CD14-positive monocyte (primary cell): ENCODE measurements at regions not wholly inside any gene's neighbourhood (a gene's known extent, or its start where the extent isn't known, plus 50 kb on each side); places are given as distances from the start of the nearest gene placed in this dataset.

ENCODE experiments used
- DNase-seq, 3 donors: peaks; one replicate each; pipeline ENCODE4 v3.0.0-alpha.2; 2011 to 2022
- H2AFZ ChIP-seq: 2 replicates; pipeline ENCODE4 v1.6.0; 2012; ENCODE audit warnings: mild to moderate bottlenecking, low read depth, low read length, inconsistent platforms; ENCODE audit not compliant: insufficient read depth, poor library complexity, severe bottlenecking
- H3K27ac ChIP-seq, 2 donors: 1 replicate in 1 of 2; 2 replicates in 1 of 2; pipeline ENCODE4 v1.5.1; 2012 to 2013; ENCODE audit warnings: low read length in 2 of 2, control low read depth in 1 of 2, inconsistent platforms in 1 of 2, low read depth in 1 of 2, mild to moderate bottlenecking in 1 of 2
- H3K27me3 ChIP-seq, 2 donors: one replicate each; pipeline versions ENCODE4 v1.6.0 to v1.6.1; 2011 to 2013; ENCODE audit warnings: low read length in 2 of 2; ENCODE audit not compliant: control insufficient read depth in 2 of 2, insufficient read depth in 2 of 2
- H3K36me3 ChIP-seq, 2 donors: replicated peaks in 1 of 2; 1 replicate in 1 of 2; 2 replicates in 1 of 2; pipeline versions ENCODE4 v1.5.1 to v1.6.1; 2012 to 2013; ENCODE audit warnings: low read length in 2 of 2, control low read depth in 1 of 2, inconsistent platforms in 1 of 2, mild to moderate bottlenecking in 1 of 2; ENCODE audit not compliant: insufficient read depth in 2 of 2, control insufficient read depth in 1 of 2
- H3K4me1 ChIP-seq, 2 donors: 1 replicate in 1 of 2; 2 replicates in 1 of 2; pipeline versions ENCODE4 v1.5.1 to v1.6.1; 2012 to 2013; ENCODE audit warnings: low read length in 2 of 2, control low read depth in 1 of 2, inconsistent platforms in 1 of 2, mild to moderate bottlenecking in 1 of 2, moderate library complexity in 1 of 2; ENCODE audit not compliant: insufficient read depth in 2 of 2, control insufficient read depth in 1 of 2
- H3K4me2 ChIP-seq: replicated peaks from 2 replicates; pipeline ENCODE3; 2012; ENCODE audit warnings: low read length, moderate library complexity, mild to moderate bottlenecking; ENCODE audit not compliant: poor library complexity, severe bottlenecking; ENCODE audit errors: extremely low read depth
- H3K4me3 ChIP-seq, 3 experiments: fragments of 200-600 bp in 1 of 3; sonication (generic) in 1 of 3; replicated peaks in 1 of 3; 1 replicate in 2 of 3; 2 replicates in 1 of 3; pipeline ENCODE4 v1.5.1; 2011 to 2013; ENCODE audit warnings: low read length in 3 of 3, mild to moderate bottlenecking in 3 of 3, control low read depth in 2 of 3, low read depth in 2 of 3, inconsistent platforms in 1 of 3, moderate library complexity in 1 of 3
- H3K79me2 ChIP-seq: 2 replicates; pipeline ENCODE4 v1.6.0; 2012; ENCODE audit warnings: mild to moderate bottlenecking, control low read depth, inconsistent platforms, low read length, moderate library complexity; ENCODE audit not compliant: insufficient read depth
- H3K9ac ChIP-seq: 2 replicates; pipeline ENCODE4 v1.6.0; 2017; ENCODE audit warnings: low read length, mild to moderate bottlenecking; ENCODE audit not compliant: insufficient read depth, poor library complexity, severe bottlenecking
- H3K9me3 ChIP-seq, 2 donors: replicated peaks in 1 of 2; 1 replicate in 1 of 2; 2 replicates in 1 of 2; pipeline versions ENCODE4 v1.5.1 to v1.6.1; 2012 to 2013; ENCODE audit warnings: low read length in 2 of 2, control low read depth in 1 of 2; ENCODE audit not compliant: control insufficient read depth in 1 of 2, insufficient read depth in 1 of 2
- H4K20me1 ChIP-seq: 2 replicates; pipeline ENCODE4 v1.6.0; 2012; ENCODE audit warnings: mild to moderate bottlenecking, low read length, control low read depth, moderate library complexity; ENCODE audit not compliant: insufficient read depth
- H3K27ac Mint-ChIP-seq, 7 donors: one replicate each; pipeline ENCODE4 v1.8.0; 2020; ENCODE audit warnings: mild to moderate bottlenecking in 7 of 7, mixed read lengths in 7 of 7, moderate library complexity in 6 of 7, inconsistent platforms in 2 of 7
- H3K27me3 Mint-ChIP-seq, 3 donors: one replicate each; pipeline ENCODE4 v1.8.0; 2021 to 2022; ENCODE audit warnings: low read depth in 3 of 3, mild to moderate bottlenecking in 3 of 3, mixed read lengths in 3 of 3, moderate library complexity in 3 of 3, inconsistent platforms in 1 of 3
- H3K36me3 Mint-ChIP-seq, 2 donors: one replicate each; pipeline ENCODE4 v1.8.0; 2020; ENCODE audit warnings: mixed read lengths in 2 of 2, inconsistent platforms in 1 of 2, mild to moderate bottlenecking in 1 of 2
- H3K4me1 Mint-ChIP-seq: one replicate; pipeline ENCODE4 v1.8.0; 2020; ENCODE audit warnings: mild to moderate bottlenecking, mixed read lengths
- H3K4me3 Mint-ChIP-seq, 2 donors: one replicate each; pipeline ENCODE4 v1.8.0; 2020; ENCODE audit warnings: mild to moderate bottlenecking in 2 of 2, mixed read lengths in 2 of 2, moderate library complexity in 1 of 2
- H3K9me3 Mint-ChIP-seq, 7 donors: one replicate each; pipeline ENCODE4 v1.8.0; 2020 to 2022; ENCODE audit warnings: mixed read lengths in 7 of 7, mild to moderate bottlenecking in 6 of 7, moderate library complexity in 6 of 7, inconsistent platforms in 2 of 7
- CTCF ChIP-seq: fragments of 200-600 bp; IDR thresholded peaks from one replicate; pipeline ENCODE4 v1.8.0; 2022; ENCODE audit warnings: antibody characterized with exemption, mild to moderate bottlenecking
- WGBS: methylation state at CpG from one replicate; pipeline ENCODE4 v1.1.5; 2013; ENCODE audit warnings: missing lambda C conversion rate; ENCODE audit not compliant: insufficient coverage; 5-methylcytosine and 5-hydroxymethylcytosine counted together
- intact Hi-C, 2 donors: fragments of 100-400 bp; cut with micrococcal nuclease; formaldehyde crosslinking; loops; one replicate each; pipeline versions ENCODE4 v1.15.0 to v1.15.1; 2023

- no peak for TF ChIP-seq CTCF
- H3K27ac ChIP-seq = no peak overlapping the region
- no peak overlapping the region for H3K27ac Mint-ChIP-seq
- H3K4me3 ChIP-seq = no peak overlapping the region
- H3K27me3 ChIP-seq = no peaks in the 10 kb centered on the region
- no peak overlapping the region for H3K9ac ChIP-seq
- H3K4me1 Mint-ChIP-seq = no peaks in the 10 kb centered on the region
- H3K9me3 Mint-ChIP-seq = no peaks in the 10 kb centered on the region
- H3K36me3 Mint-ChIP-seq = no peaks in the 10 kb centered on the region
- no peak overlapping the region for H2AFZ ChIP-seq
- no peaks in the 10 kb centered on the region for H3K4me1 ChIP-seq
- no peak overlapping the region for H3K4me2 ChIP-seq
- H3K27me3 Mint-ChIP-seq = no peaks in the 10 kb centered on the region
- intact Hi-C loops = no loop called here
- 45% methylated on average over 1 of the region's 1 CpG for WGBS
- H3K9me3 ChIP-seq = no peaks in the 10 kb centered on the region
- no peaks in the 10 kb centered on the region for H3K36me3 ChIP-seq
- H3K4me3 Mint-ChIP-seq = no peak overlapping the region
- no peaks in the 10 kb centered on the region for H4K20me1 ChIP-seq
- DNase-seq = no peak
- H3K79me2 ChIP-seq = no peaks in the 10 kb centered on the region
Measured at GRCh38 chr9:106400170-106400569, 462.8 kb upstream of the ZNF462 start.

- no peak overlapping the region for H3K9ac ChIP-seq
- no peak overlapping the region for H3K27ac Mint-ChIP-seq
- no peaks in the 10 kb centered on the region for H3K4me1 Mint-ChIP-seq
- no peak overlapping the region for H3K4me3 ChIP-seq
- no peaks in the 10 kb centered on the region for H3K36me3 ChIP-seq
- no peaks in the 10 kb centered on the region for H3K27me3 ChIP-seq
- no peak overlapping the region for H2AFZ ChIP-seq
- H3K4me2 ChIP-seq = no peak overlapping the region
- no peaks in the 10 kb centered on the region for H3K36me3 Mint-ChIP-seq
- H3K27ac ChIP-seq = no peak overlapping the region
- H3K9me3 ChIP-seq = no peaks in the 10 kb centered on the region
- H4K20me1 ChIP-seq = no peaks in the 10 kb centered on the region
- intact Hi-C loops = no loop called here
- H3K4me1 ChIP-seq = no peaks in the 10 kb centered on the region
- no peak for TF ChIP-seq CTCF
- H3K4me3 Mint-ChIP-seq = no peak overlapping the region
- H3K27me3 Mint-ChIP-seq = no peaks in the 10 kb centered on the region
- H3K9me3 Mint-ChIP-seq = no peaks in the 10 kb centered on the region
- WGBS = no CpG with 5 or more reads among the region's 2 CpGs
- H3K79me2 ChIP-seq = no peaks in the 10 kb centered on the region
- no peak for DNase-seq
Measured at GRCh38 chr9:106400950-106401349, 462.0 kb upstream of the ZNF462 start.
